HEK293 (cell line): ENCODE measurements at regions not wholly inside any gene's neighbourhood (a gene's known extent, or its start where the extent isn't known, plus 50 kb on each side); places are given as distances from the start of the nearest gene placed in this dataset.

ENCODE experiments used
- CTCF ChIA-PET: fragments of 350-600 bp; formaldehyde crosslinking; extraction: SDS; loops from one replicate; lab custom pipeline; 2021; ENCODE audit warnings: antibody characterized with exemption; lab: Yijun Ruan, JAX
- POLR2A ChIA-PET: fragments of 300-600 bp; formaldehyde crosslinking; extraction: SDS; loops from one replicate; lab custom pipeline; 2020; ENCODE audit warnings: antibody characterized with exemption, inconsistent platforms; lab: Yijun Ruan, JAX
- H3K27ac ChIP-seq: fragments of 200-500 bp; sonication (Bioruptor generic); 2 replicates; pipeline ENCODE4 v1.5.1; 2014; ENCODE audit warnings: low read depth, low read length, control low read depth, inconsistent platforms; ENCODE audit errors: extremely low read depth
- H3K36me3 ChIP-seq, 2 experiments: fragments of 200-500 bp in 1 of 2; sonication (Bioruptor generic) in 1 of 2; 1 replicate in 1 of 2; 2 replicates in 1 of 2; pipeline ENCODE4 v1.5.1; 2014 to 2017; ENCODE audit warnings: inconsistent platforms in 2 of 2, low read length in 2 of 2; ENCODE audit not compliant: control insufficient read depth in 2 of 2, insufficient read depth in 1 of 2
- H3K4me1 ChIP-seq: fragments of 200-500 bp; sonication (Bioruptor generic); 2 replicates; pipeline ENCODE4 v1.5.1; 2014; ENCODE audit warnings: mild to moderate bottlenecking, low read length, inconsistent platforms; ENCODE audit not compliant: control insufficient read depth, insufficient read depth
- H3K4me3 ChIP-seq: 2 replicates; pipeline ENCODE4 v1.5.1; 2011; ENCODE audit warnings: low read depth, mild to moderate bottlenecking, control low read depth, low read length, moderate library complexity
- H3K9me3 ChIP-seq: fragments of 200-500 bp; sonication (Bioruptor generic); 2 replicates; pipeline ENCODE4 v1.5.1; 2014; ENCODE audit warnings: low read depth, low read length, inconsistent platforms; ENCODE audit not compliant: control insufficient read depth, insufficient read depth
- HOXA7 ChIP-seq: sonication (generic); formaldehyde crosslinking; IDR thresholded peaks from 2 replicates; pipeline ENCODE4 v1.8.1; 2022; ENCODE audit warnings: missing genetic modification reagents, borderline replicate concordance
- IKZF3 ChIP-seq: fragments of 450-650 bp; IDR thresholded peaks from 2 replicates; pipeline ENCODE4 v1.5.0; 2018; ENCODE audit warnings: missing biosample characterization, mild to moderate bottlenecking, missing genetic modification characterization, moderate library complexity
- SCRT1 ChIP-seq: fragments of 450-650 bp; formaldehyde crosslinking; IDR thresholded peaks from 2 replicates; pipeline ENCODE4 v1.5.1; 2016; ENCODE audit warnings: missing biosample characterization, missing genetic modification characterization, borderline replicate concordance
- SCRT2 ChIP-seq: fragments of 450-650 bp; formaldehyde crosslinking; IDR thresholded peaks from 2 replicates; pipeline ENCODE4 v1.5.1; 2016; ENCODE audit warnings: missing biosample characterization, missing genetic modification characterization
- ZIC2 ChIP-seq: fragments of 450-650 bp; formaldehyde crosslinking; IDR thresholded peaks from 2 replicates; pipeline ENCODE4 v1.5.1; 2016; ENCODE audit warnings: missing biosample characterization, missing genetic modification characterization
- ZNF121 ChIP-seq: fragments of 450-650 bp; formaldehyde crosslinking; IDR thresholded peaks from 2 replicates; pipeline ENCODE4 v1.5.1; 2016; ENCODE audit warnings: missing biosample characterization, missing genetic modification characterization
- ZNF157 ChIP-seq: fragments of 450-650 bp; formaldehyde crosslinking; IDR thresholded peaks from 2 replicates; pipeline ENCODE4 v1.5.1; 2016; ENCODE audit warnings: missing biosample characterization, missing genetic modification characterization
- ZNF211 ChIP-seq: fragments of 450-650 bp; formaldehyde crosslinking; IDR thresholded peaks from 2 replicates; pipeline ENCODE4 v1.5.1; 2016; ENCODE audit warnings: low read depth, missing biosample characterization, missing genetic modification characterization
- ZNF214 ChIP-seq: fragments of 450-650 bp; formaldehyde crosslinking; IDR thresholded peaks from 2 replicates; pipeline ENCODE4 v1.5.1; 2017; ENCODE audit warnings: missing biosample characterization, mild to moderate bottlenecking, missing genetic modification characterization, borderline replicate concordance
- ZNF510 ChIP-seq: fragments of 450-650 bp; formaldehyde crosslinking; IDR thresholded peaks from 2 replicates; pipeline ENCODE4 v1.5.1; 2018; ENCODE audit warnings: mild to moderate bottlenecking, missing genetic modification characterization, missing biosample characterization; ENCODE audit not compliant: insufficient replicate concordance
- ZNF530 ChIP-seq: fragments of 450-650 bp; formaldehyde crosslinking; IDR thresholded peaks from 2 replicates; pipeline ENCODE4 v1.5.1; 2016; ENCODE audit warnings: low read depth, missing biosample characterization, missing genetic modification characterization
- ZNF558 ChIP-seq: fragments of 450-650 bp; formaldehyde crosslinking; IDR thresholded peaks from 2 replicates; pipeline ENCODE4 v1.5.1; 2016; ENCODE audit warnings: missing biosample characterization, missing genetic modification characterization
- ZNF560 ChIP-seq: fragments of 450-650 bp; formaldehyde crosslinking; IDR thresholded peaks from 2 replicates; pipeline ENCODE4 v1.5.1; 2017; ENCODE audit warnings: missing biosample characterization, missing genetic modification characterization, borderline replicate concordance
- ZNF561 ChIP-seq: fragments of 450-650 bp; IDR thresholded peaks from 2 replicates; pipeline ENCODE4 v1.5.1; 2018; ENCODE audit warnings: missing biosample characterization, missing genetic modification characterization, borderline replicate concordance
- ZNF654 ChIP-seq: fragments of 450-650 bp; formaldehyde crosslinking; IDR thresholded peaks from 2 replicates; pipeline ENCODE4 v1.5.1; 2016; ENCODE audit warnings: low read depth, missing biosample characterization, missing genetic modification characterization
- TF ChIP-seq, protein P1 (sequence below): fragments of 450-650 bp; formaldehyde crosslinking; IDR thresholded peaks from 2 replicates; pipeline ENCODE4 v1.5.1; 2016; ENCODE audit warnings: missing biosample characterization, missing genetic modification characterization
- TF ChIP-seq, protein P2 (sequence below): fragments of 450-650 bp; formaldehyde crosslinking; IDR thresholded peaks from 2 replicates; pipeline ENCODE4 v1.5.1; 2016; ENCODE audit warnings: missing biosample characterization, missing genetic modification characterization
- TF ChIP-seq, protein P3 (sequence below): fragments of 450-650 bp; formaldehyde crosslinking; IDR thresholded peaks from 2 replicates; pipeline ENCODE4 v1.5.1; 2016; ENCODE audit warnings: missing biosample characterization, missing genetic modification characterization
- TF ChIP-seq, protein P4 (sequence below): fragments of 450-650 bp; formaldehyde crosslinking; IDR thresholded peaks from 2 replicates; pipeline ENCODE4 v1.5.1; 2016; ENCODE audit warnings: missing biosample characterization, missing genetic modification characterization

DNA sequence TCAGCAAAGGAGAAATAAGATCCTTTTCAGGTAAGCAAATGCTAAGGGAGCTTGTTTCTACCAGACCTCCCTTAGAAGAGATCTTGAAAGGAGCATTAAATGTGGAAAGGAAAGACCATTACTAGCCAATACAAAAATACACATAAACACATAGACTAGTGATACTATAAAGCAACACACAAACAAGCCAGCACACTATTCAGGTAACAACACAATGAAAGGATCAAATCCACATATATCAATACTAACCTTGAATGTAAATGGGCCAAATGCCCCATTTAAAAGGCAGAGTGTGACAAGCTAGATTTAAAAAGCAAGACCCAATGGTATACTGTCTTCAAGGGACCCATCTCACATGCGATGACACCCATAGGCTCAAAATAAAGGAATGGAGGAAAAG lies 317.6 kb downstream of the TBL1XR1 start:
- no peak overlapping the region for H3K4me3 ChIP-seq
- no peaks in the 10 kb centered on the region for H3K36me3 ChIP-seq
- CTCF ChIA-PET, result no interaction called here
- POLR2A ChIA-PET, result no interaction called here
- H3K9me3 ChIP-seq, result no peaks in the 10 kb centered on the region
- no peak overlapping the region for H3K27ac ChIP-seq
- no peaks in the 10 kb centered on the region for H3K4me1 ChIP-seq
- TF ChIP-seq, protein P1, sequence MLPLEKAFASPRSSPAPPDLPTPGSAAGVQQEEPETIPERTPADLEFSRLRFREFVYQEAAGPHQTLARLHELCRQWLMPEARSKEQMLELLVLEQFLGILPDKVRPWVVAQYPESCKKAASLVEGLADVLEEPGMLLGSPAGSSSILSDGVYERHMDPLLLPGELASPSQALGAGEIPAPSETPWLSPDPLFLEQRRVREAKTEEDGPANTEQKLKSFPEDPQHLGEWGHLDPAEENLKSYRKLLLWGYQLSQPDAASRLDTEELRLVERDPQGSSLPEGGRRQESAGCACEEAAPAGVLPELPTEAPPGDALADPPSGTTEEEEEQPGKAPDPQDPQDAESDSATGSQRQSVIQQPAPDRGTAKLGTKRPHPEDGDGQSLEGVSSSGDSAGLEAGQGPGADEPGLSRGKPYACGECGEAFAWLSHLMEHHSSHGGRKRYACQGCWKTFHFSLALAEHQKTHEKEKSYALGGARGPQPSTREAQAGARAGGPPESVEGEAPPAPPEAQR, result no peak
- TF ChIP-seq ZNF558 (tag by site-specific recombination), result peak; percentile 97

DNA sequence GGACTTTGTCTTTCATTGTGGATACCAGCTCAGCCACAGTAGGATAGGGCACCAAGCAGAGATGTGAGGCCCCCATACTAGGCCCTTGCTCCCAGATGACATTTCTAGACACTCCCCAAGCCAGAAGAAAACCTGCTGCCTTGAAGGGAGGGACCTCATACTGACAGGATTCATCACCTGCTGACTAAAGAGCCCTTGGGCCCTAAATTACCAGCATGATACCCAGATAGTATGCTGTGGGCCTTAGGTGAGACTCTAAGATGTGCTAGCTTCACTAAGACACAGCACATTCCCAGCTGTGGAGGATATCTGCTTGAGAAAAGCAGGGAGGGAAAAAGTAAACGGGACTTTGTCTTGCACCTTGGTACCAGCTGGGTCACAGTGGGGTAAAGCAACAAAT lies 324.0 kb downstream of the TBL1XR1 start:
- H3K9me3 ChIP-seq, result no peaks in the 10 kb centered on the region
- POLR2A ChIA-PET, result no interaction called here
- H3K36me3 ChIP-seq, result no peaks in the 10 kb centered on the region
- no peak overlapping the region for H3K27ac ChIP-seq
- TF ChIP-seq ZNF211 (no peak), ZIC2 (tag by site-specific recombination) (peak; percentile 90)
- CTCF ChIA-PET, result interaction anchor here (0.6 to 3.3 kb wide), 8 partner anchors 9 to 1688 kb away, joined by 3 to 42 read pairs (median 4); no protein-coding TSS in a partner anchor
- H3K4me3 ChIP-seq, result no peak overlapping the region
- H3K4me1 ChIP-seq, result no peaks in the 10 kb centered on the region

DNA sequence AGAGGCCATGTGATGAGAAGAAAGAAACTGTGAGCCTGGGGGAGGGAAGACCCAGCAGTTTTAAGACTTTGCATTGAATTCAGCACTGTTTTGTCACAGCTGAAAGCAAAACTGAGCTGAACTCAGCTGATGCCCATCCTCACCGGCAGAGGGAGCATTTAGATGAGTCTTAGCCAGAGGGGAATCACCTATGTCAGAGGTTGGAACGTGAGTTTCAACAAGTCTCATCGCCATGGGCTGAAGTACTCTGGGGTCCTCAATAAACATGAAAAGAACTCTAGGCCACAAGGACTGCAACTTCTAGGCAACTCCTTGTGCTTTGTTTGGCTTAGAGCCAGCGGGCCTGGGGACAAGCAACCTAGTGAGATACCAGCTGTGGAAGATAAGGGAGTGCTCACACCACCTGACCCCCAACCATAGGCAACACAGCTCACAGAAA lies 324.5 kb downstream of the TBL1XR1 start:
- H3K27ac ChIP-seq, result no peak overlapping the region
- ChIA-PET POLR2A (no interaction called here), CTCF (interaction anchor here (0.5 to 3.3 kb wide), 10 partner anchors 9 to 1689 kb away, joined by 3 to 42 read pairs (median 4); no protein-coding TSS in a partner anchor)
- H3K36me3 ChIP-seq, result no peaks in the 10 kb centered on the region
- no peak for TF ChIP-seq HOXA7 (CRISPR knock-in tag)
- TF ChIP-seq ZNF561, result no peak
- TF ChIP-seq SCRT2 (tag by site-specific recombination), result 0 out of 2 replicates have a peak, but pooled peaks have one; percentile 18
- TF ChIP-seq ZNF121 (tag by site-specific recombination), result no peak
- TF ChIP-seq, protein P2, sequence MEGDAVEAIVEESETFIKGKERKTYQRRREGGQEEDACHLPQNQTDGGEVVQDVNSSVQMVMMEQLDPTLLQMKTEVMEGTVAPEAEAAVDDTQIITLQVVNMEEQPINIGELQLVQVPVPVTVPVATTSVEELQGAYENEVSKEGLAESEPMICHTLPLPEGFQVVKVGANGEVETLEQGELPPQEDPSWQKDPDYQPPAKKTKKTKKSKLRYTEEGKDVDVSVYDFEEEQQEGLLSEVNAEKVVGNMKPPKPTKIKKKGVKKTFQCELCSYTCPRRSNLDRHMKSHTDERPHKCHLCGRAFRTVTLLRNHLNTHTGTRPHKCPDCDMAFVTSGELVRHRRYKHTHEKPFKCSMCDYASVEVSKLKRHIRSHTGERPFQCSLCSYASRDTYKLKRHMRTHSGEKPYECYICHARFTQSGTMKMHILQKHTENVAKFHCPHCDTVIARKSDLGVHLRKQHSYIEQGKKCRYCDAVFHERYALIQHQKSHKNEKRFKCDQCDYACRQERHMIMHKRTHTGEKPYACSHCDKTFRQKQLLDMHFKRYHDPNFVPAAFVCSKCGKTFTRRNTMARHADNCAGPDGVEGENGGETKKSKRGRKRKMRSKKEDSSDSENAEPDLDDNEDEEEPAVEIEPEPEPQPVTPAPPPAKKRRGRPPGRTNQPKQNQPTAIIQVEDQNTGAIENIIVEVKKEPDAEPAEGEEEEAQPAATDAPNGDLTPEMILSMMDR (tag by site-specific recombination), result no peak
- TF ChIP-seq ZNF654 (tag by site-specific recombination), result peak; percentile 42
- TF ChIP-seq, protein P3, sequence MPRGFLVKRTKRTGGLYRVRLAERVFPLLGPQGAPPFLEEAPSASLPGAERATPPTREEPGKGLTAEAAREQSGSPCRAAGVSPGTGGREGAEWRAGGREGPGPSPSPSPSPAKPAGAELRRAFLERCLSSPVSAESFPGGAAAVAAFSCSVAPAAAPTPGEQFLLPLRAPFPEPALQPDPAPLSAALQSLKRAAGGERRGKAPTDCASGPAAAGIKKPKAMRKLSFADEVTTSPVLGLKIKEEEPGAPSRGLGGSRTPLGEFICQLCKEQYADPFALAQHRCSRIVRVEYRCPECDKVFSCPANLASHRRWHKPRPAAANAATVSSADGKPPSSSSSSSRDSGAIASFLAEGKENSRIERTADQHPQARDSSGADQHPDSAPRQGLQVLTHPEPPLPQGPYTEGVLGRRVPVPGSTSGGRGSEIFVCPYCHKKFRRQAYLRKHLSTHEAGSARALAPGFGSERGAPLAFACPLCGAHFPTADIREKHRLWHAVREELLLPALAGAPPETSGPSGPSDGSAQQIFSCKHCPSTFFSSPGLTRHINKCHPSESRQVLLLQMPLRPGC (tag by site-specific recombination), result no peak
- 0 out of 2 replicates have a peak, but pooled peaks have one; percentile 34 for TF ChIP-seq SCRT1 (tag by site-specific recombination)
- TF ChIP-seq ZNF214 (tag by site-specific recombination), result no peak
- no peaks in the 10 kb centered on the region for H3K4me1 ChIP-seq
- no peak overlapping the region for H3K4me3 ChIP-seq
- H3K9me3 ChIP-seq, result no peaks in the 10 kb centered on the region

DNA sequence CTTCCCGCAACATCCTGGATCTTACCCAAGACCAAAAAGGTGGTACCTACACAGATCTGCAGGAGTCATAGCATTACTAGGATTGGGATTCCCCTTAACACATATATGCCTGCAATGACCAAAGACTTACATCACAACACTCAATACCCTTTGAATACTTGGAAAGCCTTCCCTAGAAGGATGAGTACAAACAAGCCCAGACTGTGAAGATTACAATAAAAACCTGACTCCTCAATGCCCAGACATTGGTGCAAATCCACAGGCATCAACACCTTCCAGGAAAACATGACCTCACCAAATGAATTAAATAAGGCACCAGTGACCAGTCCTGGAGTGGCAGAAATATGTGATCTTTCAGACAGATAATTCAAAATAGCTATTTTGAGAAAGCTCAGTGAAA lies 326.8 kb downstream of the TBL1XR1 start:
- no peak overlapping the region for H3K27ac ChIP-seq
- ChIA-PET CTCF (no interaction called here), POLR2A (no interaction called here)
- no peak overlapping the region for H3K4me3 ChIP-seq
- no peaks in the 10 kb centered on the region for H3K36me3 ChIP-seq
- no peaks in the 10 kb centered on the region for H3K9me3 ChIP-seq
- no peaks in the 10 kb centered on the region for H3K4me1 ChIP-seq
- TF ChIP-seq ZNF530 (tag by site-specific recombination) (no peak), ZNF510 (tag by site-specific recombination) (no peak), IKZF3 (no peak), ZNF157 (no peak), ZNF560 (tag by site-specific recombination) (no peak)
- TF ChIP-seq, protein P4, sequence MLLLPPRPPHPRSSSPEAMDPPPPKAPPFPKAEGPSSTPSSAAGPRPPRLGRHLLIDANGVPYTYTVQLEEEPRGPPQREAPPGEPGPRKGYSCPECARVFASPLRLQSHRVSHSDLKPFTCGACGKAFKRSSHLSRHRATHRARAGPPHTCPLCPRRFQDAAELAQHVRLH (tag by site-specific recombination), result no peak
